HG02938 (cell line): ENCODE measurements at regions not wholly inside any gene's neighbourhood (a gene's known extent, or its start where the extent isn't known, plus 50 kb on each side); places are given as distances from the start of the nearest gene placed in this dataset.
"Not testable (repeated sequence)": the region's sequence is repeated elsewhere in the genome, so short reads cannot be mapped to it uniquely, and the experiment has no call there.

Experiments
- ATAC-seq: cut with Tn5 transposase; IDR thresholded peaks from one replicate; pipeline ENCODE4 v1.9.1; 2021; ENCODE audit warnings: mild to moderate bottlenecking, moderate library complexity; ENCODE audit not compliant: unreplicated experiment

DNA sequence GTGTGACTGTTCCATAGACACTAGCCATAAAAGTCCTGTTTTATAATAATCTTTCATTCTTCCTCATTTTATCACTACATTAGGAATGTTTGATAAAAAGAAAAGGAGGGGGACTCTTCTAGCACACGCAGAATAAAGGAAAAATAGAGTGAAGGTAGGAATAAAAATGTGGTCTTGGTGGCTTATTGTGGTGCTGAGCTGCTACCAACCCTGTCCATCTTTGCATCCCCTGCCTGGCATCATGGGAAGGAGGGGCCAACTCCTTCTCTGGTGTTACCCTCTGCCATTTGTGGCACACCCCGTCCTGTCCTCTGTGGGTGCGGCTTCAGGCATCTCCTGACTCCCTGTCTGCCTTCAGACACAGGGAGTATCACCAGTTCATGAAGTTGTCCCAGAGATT is 104.9 kb upstream of the ZNF536 start:
- no peak for ATAC-seq

- no peak for ATAC-seq
Observed at GRCh38 chr19:30268601-30269000, 103.6 kb upstream of the ZNF536 start.

DNA sequence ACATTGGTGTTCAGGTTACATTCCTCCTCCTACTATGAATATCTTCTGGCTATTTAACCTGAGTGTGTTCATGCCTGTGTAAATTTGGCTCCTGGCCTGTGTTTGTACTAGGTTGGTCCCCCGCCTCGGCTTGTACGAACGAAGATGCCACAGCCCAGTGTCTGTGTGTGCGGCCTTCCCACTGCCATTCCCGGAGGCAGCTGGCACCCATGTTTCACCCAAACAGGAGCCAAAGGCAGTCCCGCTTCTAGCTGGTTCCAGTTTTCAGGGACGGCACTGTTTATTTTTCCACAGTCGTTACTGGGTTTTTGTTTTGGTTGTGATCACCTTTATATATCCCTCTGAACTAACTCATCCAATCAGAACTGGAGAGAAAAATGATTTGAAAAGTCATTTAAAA is 102.5 kb upstream of the ZNF536 start:
- ATAC-seq = no peak

DNA sequence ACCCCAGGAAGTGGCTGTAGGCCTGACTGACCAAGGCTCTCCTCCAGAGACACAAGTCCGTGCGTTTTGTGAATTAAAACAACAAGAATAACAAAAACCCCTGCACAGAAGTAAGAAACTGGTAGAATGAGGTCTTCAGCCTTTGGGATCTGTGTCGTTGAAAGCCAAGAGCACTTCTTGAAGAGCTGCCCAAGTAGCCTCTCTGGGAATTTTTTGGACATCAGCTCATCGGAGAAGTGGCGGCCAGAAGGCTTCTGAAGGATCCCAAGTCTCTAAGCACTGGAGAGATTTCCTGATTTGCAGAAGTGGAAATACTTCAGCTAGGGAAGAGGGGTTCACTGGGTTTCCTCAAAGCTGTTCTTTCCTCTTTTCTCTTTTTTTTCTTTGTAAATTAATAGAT is 100.4 kb upstream of the ZNF536 start:
- ATAC-seq = no peak

DNA sequence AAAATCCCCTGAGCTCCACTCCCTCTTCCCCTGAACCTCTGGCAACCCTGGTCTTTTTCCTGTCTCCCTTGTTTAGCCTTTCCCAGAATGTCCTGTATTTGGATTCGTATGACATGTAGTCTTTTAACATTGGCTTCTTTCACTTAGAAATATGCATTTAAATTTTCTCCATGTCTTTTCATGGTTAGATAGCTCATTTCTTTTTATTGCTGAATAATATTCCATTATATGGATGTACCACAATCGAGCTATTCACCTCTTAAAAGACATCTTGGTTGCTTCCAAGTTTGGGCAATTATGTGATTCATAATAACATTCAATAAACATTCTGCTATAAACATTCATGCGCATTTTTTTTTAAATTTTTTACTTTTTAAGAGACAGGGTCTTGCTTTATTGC is 99.6 kb upstream of the ZNF536 start:
- ATAC-seq = no peak

- ATAC-seq = no peak
Observed at GRCh38 chr19:30273184-30273583, 99.0 kb upstream of the ZNF536 start.

GRCh38 chr19:30274987-30275386 is 97.2 kb upstream of the ZNF536 start:
- ATAC-seq = no peak

DNA sequence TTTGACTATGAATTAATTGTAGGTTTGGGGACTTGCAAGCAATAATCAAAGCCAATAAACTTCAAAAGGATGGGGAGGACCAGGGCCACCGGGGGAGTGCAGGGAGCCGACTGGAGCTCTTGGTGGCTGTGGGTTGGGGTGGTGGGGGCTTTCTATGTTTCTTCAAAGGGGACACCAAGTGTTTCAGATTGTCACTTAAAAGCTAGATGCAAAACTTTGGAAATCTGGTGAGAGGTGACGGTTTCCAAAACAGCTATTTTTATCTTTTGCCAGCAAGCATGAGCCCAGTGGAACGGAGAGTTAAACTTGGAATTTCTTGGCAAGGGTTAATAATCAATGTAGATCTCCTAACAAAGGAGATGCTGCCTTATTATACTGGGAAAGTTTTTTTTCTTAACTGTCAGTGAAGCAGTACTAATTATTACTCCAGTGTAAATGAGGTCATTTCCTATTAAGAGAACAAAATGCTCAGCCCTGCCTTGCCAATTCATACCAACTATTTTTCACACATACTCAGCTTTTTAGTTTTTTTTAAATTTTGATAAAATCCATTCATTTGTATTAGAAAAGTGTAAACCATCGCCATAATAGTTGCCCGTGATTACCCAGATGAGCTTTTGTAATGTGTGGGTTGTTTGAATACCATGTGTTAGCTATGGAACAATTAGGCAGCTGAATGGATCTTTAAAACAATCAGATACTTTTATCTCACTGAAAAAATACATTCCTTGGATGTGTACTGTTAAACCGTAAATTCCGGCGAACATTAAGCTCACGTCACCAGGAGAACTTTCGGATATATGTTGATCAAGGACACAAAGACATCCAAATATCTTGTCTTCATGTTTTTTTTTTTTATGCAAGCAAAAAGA is 95.9 kb upstream of the ZNF536 start:
- ATAC-seq = no peak

GRCh38 chr19:30276883-30277280 is 95.3 kb upstream of the ZNF536 start:
- no peak for ATAC-seq

DNA sequence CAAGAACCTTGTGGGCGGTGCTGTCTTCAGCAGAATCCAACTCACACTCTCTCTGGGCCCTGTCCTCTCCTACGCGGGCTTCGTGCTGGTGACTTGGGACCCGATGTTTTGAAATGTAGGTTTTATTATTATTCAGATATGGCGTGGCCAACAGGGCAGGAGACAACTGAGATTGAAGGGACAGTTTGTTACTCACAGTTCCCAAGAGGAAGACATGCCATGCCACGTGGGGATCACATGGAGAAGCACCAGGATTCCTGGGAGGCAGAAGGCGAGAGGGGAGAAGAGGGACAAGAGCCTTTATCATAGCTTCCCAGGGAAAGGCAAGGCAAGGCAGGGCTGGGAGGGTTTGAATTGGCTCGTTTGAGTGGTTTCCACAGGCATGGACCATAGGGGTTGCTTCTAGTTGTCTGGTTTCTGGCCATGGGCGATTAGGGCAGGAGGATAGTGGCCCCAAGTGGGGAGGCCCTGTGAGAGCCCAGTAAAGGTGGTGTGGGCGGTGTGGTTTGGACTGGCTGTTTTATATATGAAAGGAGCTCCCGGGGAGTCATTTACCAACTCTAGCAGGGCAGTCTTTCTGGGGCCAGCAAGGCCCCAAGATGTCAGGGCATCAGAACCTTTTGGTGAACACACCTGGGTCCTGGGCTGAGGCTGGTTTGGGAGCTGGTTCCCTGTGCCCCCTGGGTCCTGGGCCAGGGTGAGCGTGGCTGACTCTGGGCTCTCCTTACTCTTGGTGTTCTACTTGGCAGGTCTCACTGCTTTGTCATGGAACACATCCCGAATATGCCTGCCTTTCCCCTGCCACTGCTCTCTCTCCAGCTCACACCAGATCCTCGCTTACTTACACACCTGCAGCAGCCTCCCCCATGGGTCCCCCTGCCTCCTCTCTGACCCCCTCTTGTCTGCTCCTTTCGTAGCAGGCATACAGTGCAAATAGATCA is 94.0 kb upstream of the ZNF536 start:
- ATAC-seq = no peak

GRCh38 chr19:30278882-30279254 is 93.3 kb upstream of the ZNF536 start:
- no peak for ATAC-seq

- ATAC-seq = no peak
Observed at GRCh38 chr19:30280018-30280417, 92.2 kb upstream of the ZNF536 start.

- no peak for ATAC-seq
Observed at GRCh38 chr19:30281906-30282305, 90.3 kb upstream of the ZNF536 start.

GRCh38 chr19:30283556-30283955 is 88.6 kb upstream of the ZNF536 start:
- no peak for ATAC-seq

DNA sequence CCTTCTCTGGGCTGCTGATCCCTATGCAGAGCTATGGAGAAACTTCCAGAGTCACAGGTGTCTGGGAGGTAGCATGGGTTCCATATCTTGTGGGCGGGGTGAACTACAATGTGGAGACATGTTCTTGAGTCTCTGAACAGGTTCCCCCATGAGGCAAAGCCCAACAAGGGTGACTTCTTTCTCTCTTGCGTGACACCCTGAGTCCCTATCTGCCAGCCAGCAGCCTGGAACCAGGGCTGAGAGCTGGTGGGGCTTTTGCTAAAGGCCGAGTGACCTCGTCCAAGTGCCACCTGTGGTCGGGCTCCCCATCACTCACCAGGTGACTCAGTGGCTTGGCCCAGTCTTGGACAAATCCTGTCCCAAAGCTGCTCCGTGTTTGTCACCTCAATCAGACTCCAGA is 88.0 kb upstream of the ZNF536 start:
- no peak for ATAC-seq

GRCh38 chr19:30284885-30285284 is 87.3 kb upstream of the ZNF536 start:
- no peak for ATAC-seq

DNA sequence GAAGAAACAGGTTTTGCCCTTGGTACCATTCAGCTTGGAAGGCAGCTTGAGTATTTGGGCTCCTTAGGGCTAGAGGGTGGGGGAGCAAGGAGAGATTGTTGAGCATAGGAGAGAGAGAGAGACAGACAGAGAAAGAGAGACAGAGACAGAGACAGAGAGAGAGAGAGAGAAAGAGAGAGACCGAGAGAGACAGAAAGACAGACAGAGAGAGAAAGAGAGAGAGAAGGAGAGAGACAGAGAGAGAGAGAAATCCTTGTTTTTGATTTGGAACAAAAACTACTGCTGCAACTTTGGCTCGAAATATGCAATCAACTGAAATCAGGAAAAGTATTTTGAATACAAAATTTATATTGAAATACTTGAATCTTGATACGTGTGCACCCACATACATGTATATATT is 85.8 kb upstream of the ZNF536 start:
- ATAC-seq = no peak

DNA sequence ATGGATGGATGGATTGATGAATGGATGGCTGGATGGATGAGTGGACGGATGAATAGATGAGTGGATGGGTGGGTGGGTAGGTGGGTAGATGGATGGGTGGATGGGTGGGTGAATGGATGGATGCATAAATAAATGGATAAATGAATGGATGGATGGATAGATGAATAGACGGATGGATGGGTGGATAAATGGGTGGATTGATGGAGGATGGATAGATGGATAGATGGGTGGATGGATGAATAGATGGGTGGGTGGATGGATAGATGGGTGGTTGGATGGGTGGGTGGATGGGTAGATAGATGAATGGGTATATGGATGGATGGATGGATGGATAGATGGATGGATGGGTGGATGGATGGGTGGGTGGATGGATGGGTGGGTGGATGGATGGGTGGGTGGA is 84.9 kb upstream of the ZNF536 start:
- no peak for ATAC-seq

DNA sequence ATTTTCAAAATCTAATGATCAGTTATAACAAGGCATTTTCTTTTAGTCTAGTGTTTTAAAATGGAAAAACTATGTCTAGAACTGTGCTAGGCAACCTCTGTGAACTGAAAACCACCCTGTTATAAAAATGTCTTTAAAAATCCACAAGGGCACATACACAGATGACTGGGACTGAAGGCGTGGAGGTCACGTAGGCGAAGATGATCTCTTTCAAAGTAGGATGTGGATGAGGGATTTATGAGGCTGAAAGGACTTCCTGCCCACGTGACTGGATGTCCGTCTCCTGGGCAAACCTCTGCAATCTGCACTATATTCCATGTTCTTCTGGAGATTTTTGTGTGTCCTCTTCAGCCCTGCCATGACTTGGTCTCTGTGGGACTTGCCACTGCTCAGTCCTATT is 84.2 kb upstream of the ZNF536 start:
- ATAC-seq = no peak

- ATAC-seq = no peak
Observed at GRCh38 chr19:30288911-30289310, 83.3 kb upstream of the ZNF536 start.

GRCh38 chr19:30289336-30289735 is 82.8 kb upstream of the ZNF536 start:
- ATAC-seq = no peak

DNA sequence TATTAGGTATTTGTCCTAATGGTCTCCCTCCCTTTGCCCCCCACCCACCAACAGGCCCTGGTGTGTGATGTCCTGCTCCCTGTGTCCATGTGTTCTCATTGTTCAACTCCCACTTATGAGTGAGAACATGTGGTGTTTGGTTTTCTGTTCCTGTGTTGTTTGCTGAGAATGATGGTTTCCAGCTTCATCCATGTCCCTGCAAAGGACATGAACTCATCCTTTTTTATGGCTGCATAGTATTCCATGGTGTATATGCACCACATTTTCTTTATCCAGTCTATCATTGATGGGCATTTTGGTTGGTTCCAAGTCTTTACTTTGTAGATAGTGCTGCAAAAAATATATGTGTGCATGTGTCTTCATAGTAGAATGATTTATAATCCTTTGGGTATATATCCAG is 81.4 kb upstream of the ZNF536 start:
- ATAC-seq = not testable (repeated sequence)
